Activated CD4-positive, alpha-beta T cell treated with anti-CD3 and anti-CD28 coated beads for 36 hours (primary cell): ENCODE measurements at regions not wholly inside any gene's neighbourhood (a gene's known extent, or its start where the extent isn't known, plus 50 kb on each side); places are given as distances from the start of the nearest gene placed in this dataset.

ENCODE experiments used
- ATAC-seq: fragments of 200-7000 bp; cut with Tn5 transposase; one replicate; pipeline ENCODE4 v1.10.0; 2021; ENCODE audit warnings: mild to moderate bottlenecking, moderate library complexity
- CTCF ChIA-PET: fragments of 350-600 bp; sonication (Branson Sonifier 250); formaldehyde crosslinking; loops from one replicate; lab custom pipeline; 2021; ENCODE audit warnings: antibody characterized with exemption; lab: Charles Lee
- POLR2A ChIA-PET: fragments of 350-600 bp; sonication (Branson Sonifier 250); formaldehyde crosslinking; loops from one replicate; lab custom pipeline; 2021; ENCODE audit warnings: antibody characterized with exemption, inconsistent platforms; lab: Charles Lee
- DNase-seq: peaks from one replicate; pipeline ENCODE4 v3.0.0-alpha.2; 2020
- H3K27ac Mint-ChIP-seq: one replicate; pipeline ENCODE4 v1.8.0; 2021; ENCODE audit warnings: mixed read lengths
- H3K27me3 Mint-ChIP-seq: one replicate; pipeline ENCODE4 v1.8.0; 2021; ENCODE audit warnings: mixed read lengths
- H3K36me3 Mint-ChIP-seq: one replicate; pipeline ENCODE4 v1.8.0; 2021; ENCODE audit warnings: low read depth, mixed read lengths
- H3K4me1 Mint-ChIP-seq: one replicate; pipeline ENCODE4 v1.8.0; 2021; ENCODE audit warnings: mixed read lengths
- H3K4me3 Mint-ChIP-seq: one replicate; pipeline ENCODE4 v1.8.0; 2021; ENCODE audit warnings: mild to moderate bottlenecking, moderate library complexity, mixed read lengths
- H3K9me3 Mint-ChIP-seq: one replicate; pipeline ENCODE4 v1.8.0; 2021; ENCODE audit warnings: low read depth, mixed read lengths
- intact Hi-C, 2 experiments: fragments of 100-400 bp; cut with DNase I in 1 of 2; cut with micrococcal nuclease in 1 of 2; formaldehyde crosslinking; loops; one replicate each; pipeline versions ENCODE4 v1.14.2 to v1.15.1; 2022 to 2024; cut with DNase I, micrococcal nuclease

GRCh38 chr11:119835753-119836152 is 106.8 kb upstream of the NECTIN1 start:
- peak; percentile 68 for ATAC-seq
- POLR2A ChIA-PET: no interaction called here
- Mint-ChIP-seq H3K4me3 (no peak overlapping the region), H3K27me3 (peaks cover 45% of the 10 kb centered on the region), H3K9me3 (no peaks in the 10 kb centered on the region), H3K36me3 (no peaks in the 10 kb centered on the region), H3K4me1 (peaks cover 16% of the 10 kb centered on the region), H3K27ac (peak overlapping the region; percentile 16)
- CTCF ChIA-PET: interaction anchor here (1.5 kb wide), 1 partner anchor 36 kb away, joined by 5 read pairs; no protein-coding TSS in a partner anchor
- intact Hi-C loops: no loop called here
- DNase-seq: peak; percentile 31

- Mint-ChIP-seq H3K4me1 (peaks cover 16% of the 10 kb centered on the region), H3K27ac (no peak overlapping the region), H3K4me3 (no peak overlapping the region), H3K27me3 (peaks cover 45% of the 10 kb centered on the region), H3K36me3 (no peaks in the 10 kb centered on the region), H3K9me3 (no peaks in the 10 kb centered on the region)
- ATAC-seq (no peak), DNase-seq (no peak)
- ChIA-PET POLR2A (no interaction called here), CTCF (no interaction called here)
- intact Hi-C loops: no loop called here
Observed at GRCh38 chr11:119832202-119832935, 103.4 kb upstream of the NECTIN1 start.

- intact Hi-C loops: no loop called here
- Mint-ChIP-seq H3K4me1 (peaks cover 13% of the 10 kb centered on the region), H3K4me3 (no peak overlapping the region), H3K27me3 (peaks cover 40% of the 10 kb centered on the region), H3K9me3 (no peaks in the 10 kb centered on the region), H3K36me3 (no peaks in the 10 kb centered on the region), H3K27ac (no peak overlapping the region)
- ATAC-seq: no peak
- CTCF ChIA-PET: interaction anchor here (0.6 kb wide), 1 partner anchor 282 kb away, joined by 3 read pairs; no protein-coding TSS in a partner anchor
- POLR2A ChIA-PET: no interaction called here
- DNase-seq: no peak
Observed at GRCh38 chr11:119831011-119831410, 102.0 kb upstream of the NECTIN1 start.

GRCh38 chr11:119830400-119830799 is 101.4 kb upstream of the NECTIN1 start:
- ATAC-seq (no peak), DNase-seq (no peak)
- intact Hi-C loops: no loop called here
- peaks cover 37% of the 10 kb centered on the region for H3K27me3 Mint-ChIP-seq
- ChIA-PET CTCF (interaction anchor here (0.9 kb wide), 1 partner anchor 27 kb away, joined by 3 read pairs; no protein-coding TSS in a partner anchor), POLR2A (no interaction called here)
- H3K9me3 Mint-ChIP-seq: peaks cover 2% of the 10 kb centered on the region
- H3K4me3 Mint-ChIP-seq: no peak overlapping the region
- no peak overlapping the region for H3K27ac Mint-ChIP-seq
- peaks cover 7% of the 10 kb centered on the region for H3K4me1 Mint-ChIP-seq
- no peaks in the 10 kb centered on the region for H3K36me3 Mint-ChIP-seq

- no peak overlapping the region for H3K27ac Mint-ChIP-seq
- no peak overlapping the region for H3K4me3 Mint-ChIP-seq
- peaks cover 6% of the 10 kb centered on the region for H3K9me3 Mint-ChIP-seq
- no peaks in the 10 kb centered on the region for H3K36me3 Mint-ChIP-seq
- ChIA-PET CTCF (interaction anchor here (0.9 kb wide), 1 partner anchor 26 kb away, joined by 3 read pairs; no protein-coding TSS in a partner anchor), POLR2A (no interaction called here)
- DNase-seq: no peak
- intact Hi-C loops: no loop called here
- H3K4me1 Mint-ChIP-seq: no peaks in the 10 kb centered on the region
- peaks cover 32% of the 10 kb centered on the region for H3K27me3 Mint-ChIP-seq
- ATAC-seq: no peak
Observed at GRCh38 chr11:119829402-119829801, 100.4 kb upstream of the NECTIN1 start.

GRCh38 chr11:119828819-119829218 is 99.8 kb upstream of the NECTIN1 start:
- DNase-seq (no peak), ATAC-seq (no peak)
- Mint-ChIP-seq H3K36me3 (no peaks in the 10 kb centered on the region), H3K4me3 (no peak overlapping the region), H3K9me3 (peaks cover 6% of the 10 kb centered on the region), H3K27ac (no peak overlapping the region), H3K4me1 (no peaks in the 10 kb centered on the region), H3K27me3 (peaks cover 30% of the 10 kb centered on the region)
- intact Hi-C loops: no loop called here
- CTCF ChIA-PET: no interaction called here
- POLR2A ChIA-PET: no interaction called here

- Mint-ChIP-seq H3K27me3 (peaks cover 28% of the 10 kb centered on the region), H3K36me3 (no peaks in the 10 kb centered on the region), H3K4me1 (no peaks in the 10 kb centered on the region), H3K4me3 (no peak overlapping the region), H3K27ac (no peak overlapping the region), H3K9me3 (peaks cover 6% of the 10 kb centered on the region)
- no peak for DNase-seq
- POLR2A ChIA-PET: no interaction called here
- intact Hi-C loops: no loop called here
- CTCF ChIA-PET: no interaction called here
- no peak for ATAC-seq
Observed at GRCh38 chr11:119828006-119828405, 99.0 kb upstream of the NECTIN1 start.

GRCh38 chr11:119827113-119827512 is 98.1 kb upstream of the NECTIN1 start:
- ATAC-seq (no peak), DNase-seq (no peak)
- no peaks in the 10 kb centered on the region for H3K36me3 Mint-ChIP-seq
- no peaks in the 10 kb centered on the region for H3K4me1 Mint-ChIP-seq
- CTCF ChIA-PET: no interaction called here
- POLR2A ChIA-PET: no interaction called here
- H3K27me3 Mint-ChIP-seq: peaks cover 28% of the 10 kb centered on the region
- no peak overlapping the region for H3K4me3 Mint-ChIP-seq
- H3K27ac Mint-ChIP-seq: no peak overlapping the region
- intact Hi-C loops: no loop called here
- peaks cover 6% of the 10 kb centered on the region for H3K9me3 Mint-ChIP-seq

- DNase-seq (no peak), ATAC-seq (no peak)
- ChIA-PET POLR2A (no interaction called here), CTCF (no interaction called here)
- Mint-ChIP-seq H3K4me3 (no peak overlapping the region), H3K4me1 (no peaks in the 10 kb centered on the region), H3K27me3 (peaks cover 23% of the 10 kb centered on the region), H3K9me3 (peaks cover 6% of the 10 kb centered on the region), H3K36me3 (no peaks in the 10 kb centered on the region), H3K27ac (no peak overlapping the region)
- intact Hi-C loops: no loop called here
Observed at GRCh38 chr11:119823077-119823476, 94.1 kb upstream of the NECTIN1 start.

- DNase-seq: no peak
- ChIA-PET POLR2A (no interaction called here), CTCF (interaction anchor here (1.8 kb wide), 1 partner anchor 292 kb away, joined by 4 read pairs; no protein-coding TSS in a partner anchor)
- no peaks in the 10 kb centered on the region for H3K9me3 Mint-ChIP-seq
- H3K27me3 Mint-ChIP-seq: peaks cover 22% of the 10 kb centered on the region
- intact Hi-C loops: no loop called here
- H3K36me3 Mint-ChIP-seq: no peaks in the 10 kb centered on the region
- peak; percentile 39 for ATAC-seq
- no peaks in the 10 kb centered on the region for H3K4me1 Mint-ChIP-seq
- H3K4me3 Mint-ChIP-seq: no peak overlapping the region
- H3K27ac Mint-ChIP-seq: no peak overlapping the region
Observed at GRCh38 chr11:119816660-119817059, 87.7 kb upstream of the NECTIN1 start.

- Mint-ChIP-seq H3K4me3 (no peak overlapping the region), H3K4me1 (no peaks in the 10 kb centered on the region), H3K9me3 (no peaks in the 10 kb centered on the region), H3K27ac (no peak overlapping the region), H3K36me3 (no peaks in the 10 kb centered on the region), H3K27me3 (peaks cover 15% of the 10 kb centered on the region)
- ATAC-seq (no peak), DNase-seq (no peak)
- CTCF ChIA-PET: no interaction called here
- POLR2A ChIA-PET: no interaction called here
- intact Hi-C loops: no loop called here
Observed at GRCh38 chr11:119814766-119815165, 85.8 kb upstream of the NECTIN1 start.

- Mint-ChIP-seq H3K9me3 (no peaks in the 10 kb centered on the region), H3K4me3 (no peak overlapping the region), H3K27ac (no peak overlapping the region), H3K4me1 (no peaks in the 10 kb centered on the region), H3K36me3 (no peaks in the 10 kb centered on the region), H3K27me3 (peaks cover 6% of the 10 kb centered on the region)
- ChIA-PET CTCF (no interaction called here), POLR2A (no interaction called here)
- ATAC-seq: no peak
- intact Hi-C loops: no loop called here
- no peak for DNase-seq
Observed at GRCh38 chr11:119810478-119811232, 81.7 kb upstream of the NECTIN1 start.
